IMR-90 (cell line): ENCODE measurements at regions not wholly inside any gene's neighbourhood (a gene's known extent, or its start where the extent isn't known, plus 50 kb on each side); places are given as distances from the start of the nearest gene placed in this dataset.

ENCODE experiments used
- ATAC-seq: fragments of 200-7000 bp; cut with Tn5 transposase; 2 replicates; pipeline ENCODE4 v1.9.1; 2020; ENCODE audit warnings: low read depth, mild to moderate bottlenecking, moderate library complexity
- BruUV-seq: library from RNA; stranded (reverse); fragments of 400-500 nt; replicated peaks from 2 replicates; lab custom pipeline; 2021; lab: Mats Ljungman, UMichigan
- CTCF ChIA-PET: fragments of 300-600 bp; formaldehyde crosslinking; extraction: SDS; loops from one replicate; lab custom pipeline; 2021; ENCODE audit warnings: antibody characterized with exemption; lab: Yijun Ruan, JAX
- POLR2A ChIA-PET: fragments of 300-600 bp; sonication (Branson Sonifier 250); formaldehyde crosslinking; loops from one replicate; lab custom pipeline; 2022; ENCODE audit warnings: antibody characterized with exemption; ENCODE audit not compliant: unreplicated experiment; lab: Charles Lee
- DNase-seq: peaks from one replicate; pipeline ENCODE4 v3.0.0; 2013
- H2AFZ ChIP-seq: replicated peaks from 2 replicates; pipeline ENCODE3; 2013; ENCODE audit warnings: low read length, mild to moderate bottlenecking; ENCODE audit not compliant: poor library complexity
- H2AK5ac ChIP-seq: 2 replicates; pipeline ENCODE4 v1.6.1; 2013; ENCODE audit warnings: low read depth, low read length, inconsistent platforms
- H2AK9ac ChIP-seq: replicated peaks from 2 replicates; pipeline ENCODE3; 2013; ENCODE audit warnings: mild to moderate bottlenecking, low read depth, low read length, moderate library complexity; ENCODE audit not compliant: poor library complexity
- H2BK120ac ChIP-seq: 2 replicates; pipeline ENCODE4 v1.6.1; 2013; ENCODE audit warnings: low read depth, low read length, inconsistent platforms
- H2BK15ac ChIP-seq: 3 replicates; pipeline ENCODE4 v1.6.1; 2013; ENCODE audit warnings: low read depth, low read length, inconsistent platforms
- H2BK20ac ChIP-seq: 2 replicates; pipeline ENCODE4 v1.6.1; 2013; ENCODE audit warnings: low read depth, mild to moderate bottlenecking, inconsistent platforms, low read length, moderate library complexity
- H2BK5ac ChIP-seq: 2 replicates; pipeline ENCODE4 v1.6.1; 2013; ENCODE audit warnings: mild to moderate bottlenecking, low read depth, low read length, inconsistent platforms; ENCODE audit not compliant: poor library complexity, severe bottlenecking
- H3K14ac ChIP-seq: replicated peaks from 2 replicates; pipeline ENCODE4 v1.6.1; 2013; ENCODE audit warnings: low read depth, low read length, inconsistent platforms
- H3K18ac ChIP-seq: 2 replicates; pipeline ENCODE4 v1.6.1; 2013; ENCODE audit warnings: low read depth, low read length, control low read depth
- H3K23ac ChIP-seq: 2 replicates; pipeline ENCODE4 v1.6.1; 2013; ENCODE audit warnings: low read depth, low read length, inconsistent platforms
- H3K27ac ChIP-seq: 2 replicates; pipeline ENCODE4 v1.5.1; 2013; ENCODE audit warnings: mild to moderate bottlenecking, control low read depth, low read length; ENCODE audit not compliant: insufficient read depth
- H3K27me3 ChIP-seq: 2 replicates; pipeline ENCODE4 v1.6.1; 2013; ENCODE audit warnings: low read length; ENCODE audit not compliant: control insufficient read depth, insufficient read depth
- H3K36me3 ChIP-seq: 2 replicates; pipeline ENCODE4 v1.6.1; 2013; ENCODE audit warnings: low read length, mixed read lengths; ENCODE audit not compliant: control insufficient read depth, insufficient read depth
- H3K4ac ChIP-seq: 2 replicates; pipeline ENCODE4 v1.6.1; 2013; ENCODE audit warnings: low read depth, low read length, inconsistent platforms
- H3K4me1 ChIP-seq: 2 replicates; pipeline ENCODE4 v1.6.1; 2013; ENCODE audit warnings: low read length, mixed read lengths; ENCODE audit not compliant: control insufficient read depth, insufficient read depth
- H3K4me2 ChIP-seq: 2 replicates; pipeline ENCODE4 v1.6.1; 2013; ENCODE audit warnings: low read depth, mild to moderate bottlenecking, control low read depth, low read length, moderate library complexity
- H3K4me3 ChIP-seq: 2 replicates; pipeline ENCODE4 v1.5.1; 2013; ENCODE audit warnings: low read depth, mild to moderate bottlenecking, control low read depth, low read length, moderate library complexity; ENCODE audit not compliant: insufficient read depth
- H3K56ac ChIP-seq: 2 replicates; pipeline ENCODE4 v1.6.1; 2013; ENCODE audit warnings: low read length, inconsistent platforms; ENCODE audit not compliant: insufficient read depth; ENCODE audit errors: extremely low read depth
- H3K79me1 ChIP-seq, 2 experiments: 2 replicates each; pipeline ENCODE4 v1.6.1; 2013; ENCODE audit warnings: low read length in 2 of 2, inconsistent platforms in 1 of 2, low read depth in 1 of 2
- H3K9ac ChIP-seq: 2 replicates; pipeline ENCODE4 v1.6.1; 2013; ENCODE audit warnings: low read depth, low read length, control low read depth
- H3K9me1 ChIP-seq: 2 replicates; pipeline ENCODE4 v1.6.1; 2013; ENCODE audit warnings: low read length, inconsistent platforms; ENCODE audit not compliant: insufficient read depth
- H3K9me3 ChIP-seq: 2 replicates; pipeline ENCODE4 v1.6.1; 2013; ENCODE audit warnings: low read length; ENCODE audit not compliant: control insufficient read depth, insufficient read depth
- H4K20me1 ChIP-seq: 2 replicates; pipeline ENCODE4 v1.6.1; 2013; ENCODE audit warnings: low read length, inconsistent platforms; ENCODE audit not compliant: insufficient read depth
- H4K5ac ChIP-seq: 2 replicates; pipeline ENCODE4 v1.6.1; 2013; ENCODE audit warnings: mild to moderate bottlenecking, low read depth, low read length, control low read depth
- H4K8ac ChIP-seq, 2 experiments: 2 replicates each; pipeline ENCODE4 v1.6.1; 2013; ENCODE audit warnings: low read depth in 2 of 2, low read length in 2 of 2, control low read depth in 1 of 2, inconsistent platforms in 1 of 2
- H4K91ac ChIP-seq: 2 replicates; pipeline ENCODE4 v1.6.1; 2013; ENCODE audit warnings: low read depth, low read length, inconsistent platforms; ENCODE audit not compliant: insufficient read depth
- BHLHE40 ChIP-seq: fragments of 150-350 bp; IDR thresholded peaks from 2 replicates; pipeline ENCODE4 v1.6.1; 2016; ENCODE audit warnings: mild to moderate bottlenecking, low read depth, low read length
- RFX5 ChIP-seq: IDR thresholded peaks from 2 replicates; pipeline ENCODE4 v1.8.0; 2012; ENCODE audit warnings: low read depth, mild to moderate bottlenecking, low read length, moderate library complexity
- WGBS, 2 experiments: methylation state at CpG; one replicate each; pipeline versions ENCODE4 v1.1.5 to v1.1.7; 2013; ENCODE audit warnings: missing lambda C conversion rate in 2 of 2; ENCODE audit not compliant: insufficient read length in 1 of 2; ENCODE audit errors: extremely low coverage in 2 of 2; 5-methylcytosine and 5-hydroxymethylcytosine counted together
- dilution Hi-C: fragments of 300-500 bp; cut with HindIII; formaldehyde crosslinking; loops from one replicate; pipeline ENCODE4 v1.14.3; 2018; ENCODE audit warnings: low sequenced_read_pairs; ENCODE audit not compliant: unreplicated experiment
- in situ Hi-C: fragments of 300-500 bp; cut with MboI; formaldehyde crosslinking; loops from 3 replicates; pipeline ENCODE4 v1.14.3; 2019; ENCODE audit warnings: low sequenced_read_pairs, inconsistent platforms, mixed read lengths
- intact Hi-C: fragments of 100-400 bp; cut with micrococcal nuclease; formaldehyde crosslinking; loops from 2 replicates; pipeline ENCODE4 v1.10.0; 2022

DNA sequence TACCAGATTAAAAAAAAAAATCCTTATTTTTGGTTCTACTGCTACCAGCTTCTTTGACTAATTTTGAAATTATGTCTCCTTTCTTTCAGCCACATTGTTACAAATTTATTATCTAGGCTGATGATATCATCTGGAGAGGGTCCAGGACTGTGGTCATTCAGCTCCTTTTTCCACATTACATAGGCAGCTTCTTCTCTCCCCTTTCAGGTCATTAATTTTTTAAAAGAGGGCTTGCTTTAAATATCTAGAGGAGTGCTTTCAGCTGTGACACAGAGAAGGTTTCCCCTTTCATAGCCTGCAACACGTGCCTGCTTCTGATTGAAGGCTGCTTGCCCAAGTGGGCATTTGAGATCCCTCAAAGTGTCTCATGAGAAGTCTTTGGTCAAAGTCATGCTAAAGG, 155.7 kb upstream of the PAPPA start:
- intact Hi-C loops: loop anchor here (2.0 to 10.0 kb wide), 2 partner anchors 53 to 303 kb away; no protein-coding TSS in a partner anchor
- H2AFZ ChIP-seq: no peak overlapping the region

More for the DNA sequence above, 155.7 kb upstream of the PAPPA start:
- Histone ChIP-seq H3K27ac (peak overlapping the region; percentile 58), H3K4me1 (peaks cover 20% of the 10 kb centered on the region), H2BK15ac (peak overlapping the region; percentile 95), H4K5ac (peak overlapping the region; percentile 58; the same call in 1 of the 2 replicates), H3K4me3 (no peak overlapping the region), H4K91ac (peak overlapping the region; percentile 83), H3K79me1 (no peaks in the 10 kb centered on the region), H4K20me1 (no peaks in the 10 kb centered on the region), H3K27me3 (no peaks in the 10 kb centered on the region), H3K4ac (peak overlapping the region; percentile 81), H3K36me3 (no peaks in the 10 kb centered on the region), H2AK5ac (peak overlapping the region; percentile 72; the same call in 1 of the 2 replicates), H4K8ac (peak overlapping the region; percentile 44 to 70), H3K9me1 (peaks cover 5% of the 10 kb centered on the region), H2AK9ac (no peak overlapping the region), H3K23ac (peak overlapping the region; percentile 47; the same call in 1 of the 2 replicates), H2BK5ac (peak overlapping the region; percentile 92), H3K14ac (peak overlapping the region; percentile 24), H2BK120ac (peak overlapping the region; percentile 78), H3K9me3 (no peaks in the 10 kb centered on the region), H3K56ac (no peak overlapping the region), H3K9ac (no peak overlapping the region), H2BK20ac (peak overlapping the region; percentile 70), H3K18ac (peak overlapping the region; percentile 96), H3K4me2 (no peak overlapping the region)
- dilution Hi-C loops: no loop called here
- ATAC-seq: peak; percentile 30; the same call in 1 of the 2 replicates
- in situ Hi-C loops: no loop called here
- 20% methylated on average over 1 of the region's 1 CpG; no CpG with 5 or more reads in 1 of the 2 experiments for WGBS, 2 experiments
- no TSS peak for BruUV-seq
- peak; percentile 88 for DNase-seq
- POLR2A ChIA-PET: interaction anchor here (1.0 kb wide), 1 partner anchor 157 kb away, joined by 3 read pairs; no protein-coding TSS in a partner anchor
- CTCF ChIA-PET: no interaction called here
- TF ChIP-seq RFX5 (no peak), BHLHE40 (peak; percentile 57)
